Glomerular endothelial cell (primary cell): ENCODE measurements at regions not wholly inside any gene's neighbourhood (a gene's known extent, or its start where the extent isn't known, plus 50 kb on each side); places are given as distances from the start of the nearest gene placed in this dataset.
"Not testable (repeated sequence)": the region's sequence is repeated elsewhere in the genome, so short reads cannot be mapped to it uniquely, and the experiment has no call there.

Experiments used
- DNase-seq: peaks from one replicate; pipeline ENCODE4 v3.0.0-alpha.2; 2011; ENCODE audit warnings: low read depth, low spot score; ENCODE audit errors: extremely low read depth

- DNase-seq, result not testable (repeated sequence)
Measured at GRCh38 chr17:445839-446238, 93.2 kb upstream of the RPH3AL start, which contains the start of gene RFLNB. Gene RFLNB (minus strand): TSS chr17:445939.

GRCh38 chr17:444879-445454 is 92.4 kb upstream of the RPH3AL start:
- DNase-seq, result no peak

GRCh38 chr17:443109-443508 is 90.5 kb upstream of the RPH3AL start:
- DNase-seq, result no peak

GRCh38 chr17:441155-441950 is 88.7 kb upstream of the RPH3AL start:
- DNase-seq, result no peak

GRCh38 chr17:438191-438590 is 85.6 kb upstream of the RPH3AL start:
- no peak for DNase-seq

GRCh38 chr17:437545-437944 is 84.9 kb upstream of the RPH3AL start:
- no peak for DNase-seq

GRCh38 chr17:436571-436970 is 84.0 kb upstream of the RPH3AL start:
- no peak for DNase-seq

GRCh38 chr17:432471-432870 is 79.9 kb upstream of the RPH3AL start:
- DNase-seq, result not testable (repeated sequence)

GRCh38 chr17:431494-431893 is 78.9 kb upstream of the RPH3AL start:
- DNase-seq, result no peak

GRCh38 chr17:429589-429988 is 77.0 kb upstream of the RPH3AL start:
- DNase-seq, result no peak

GRCh38 chr17:428414-428813 is 75.8 kb upstream of the RPH3AL start:
- DNase-seq, result no peak

GRCh38 chr17:427891-428290 is 75.3 kb upstream of the RPH3AL start:
- no peak for DNase-seq

GRCh38 chr17:427327-427726 is 74.7 kb upstream of the RPH3AL start:
- DNase-seq, result no peak

- DNase-seq, result no peak
Measured at GRCh38 chr17:422196-422930, 69.8 kb upstream of the RPH3AL start.

- DNase-seq, result no peak
Measured at GRCh38 chr17:420479-421175, 68.0 kb upstream of the RPH3AL start.

GRCh38 chr17:419073-419735 is 66.6 kb upstream of the RPH3AL start:
- DNase-seq, result no peak

GRCh38 chr17:418421-418751 is 65.8 kb upstream of the RPH3AL start:
- DNase-seq, result no peak

- DNase-seq, result no peak
Measured at GRCh38 chr17:417691-418420, 65.2 kb upstream of the RPH3AL start.

GRCh38 chr17:416293-417206 is 63.9 kb upstream of the RPH3AL start:
- no peak for DNase-seq
